Liver (tissue), 8 donors: ENCODE measurements at regions not wholly inside any gene's neighbourhood (a gene's known extent, or its start where the extent isn't known, plus 50 kb on each side); places are given as distances from the start of the nearest gene placed in this dataset.

Experiments
- DNase-seq: peaks from one replicate; pipeline ENCODE4 v3.0.0-alpha.2; 2017; ENCODE audit warnings: low spot score
- H3K27ac ChIP-seq, 2 donors: one replicate each; pipeline ENCODE4 v1.7.0; 2013; ENCODE audit warnings: inconsistent platforms in 2 of 2, low read length in 2 of 2, control low read depth in 1 of 2, low read depth in 1 of 2, mild to moderate bottlenecking in 1 of 2
- H3K27me3 ChIP-seq, 4 donors: one replicate each; pipeline versions ENCODE4 v1.6.1 to v1.7.0; 2013; ENCODE audit warnings: low read length in 3 of 4, inconsistent platforms in 1 of 4, mild to moderate bottlenecking in 1 of 4, moderate library complexity in 1 of 4; ENCODE audit not compliant: control insufficient read depth in 4 of 4, insufficient read depth in 4 of 4
- H3K36me3 ChIP-seq, 4 donors: one replicate each; pipeline versions ENCODE4 v1.6.1 to v1.7.0; 2013; ENCODE audit warnings: low read length in 3 of 4, mild to moderate bottlenecking in 3 of 4, low read depth in 1 of 4, moderate library complexity in 1 of 4; ENCODE audit not compliant: control insufficient read depth in 4 of 4, insufficient read depth in 3 of 4
- H3K4me1 ChIP-seq, 4 donors: one replicate each; pipeline versions ENCODE4 v1.6.1 to v1.7.0; 2013; ENCODE audit warnings: low read length in 3 of 4, mild to moderate bottlenecking in 3 of 4, moderate library complexity in 1 of 4; ENCODE audit not compliant: control insufficient read depth in 4 of 4, insufficient read depth in 4 of 4
- H3K4me3 ChIP-seq, 3 donors: one replicate each; pipeline versions ENCODE4 v1.6.1 to v1.7.0; 2013; ENCODE audit warnings: low read length in 3 of 3, control low read depth in 1 of 3, low read depth in 1 of 3, mild to moderate bottlenecking in 1 of 3
- H3K9ac ChIP-seq, 2 donors: one replicate each; pipeline ENCODE4 v1.7.0; 2013; ENCODE audit warnings: low read length in 2 of 2, mild to moderate bottlenecking in 2 of 2, moderate library complexity in 2 of 2, control low read depth in 1 of 2, low read depth in 1 of 2
- H3K9me3 ChIP-seq, 4 donors: one replicate each; pipeline versions ENCODE4 v1.6.1 to v1.7.0; 2013; ENCODE audit warnings: low read length in 3 of 4; ENCODE audit not compliant: control insufficient read depth in 4 of 4
- EGR1 ChIP-seq, 2 donors: IDR thresholded peaks; 2 replicates each; pipeline ENCODE4 v1.6.1; 2016 to 2018; ENCODE audit warnings: antibody characterized with exemption in 2 of 2, low read depth in 2 of 2
- FOXA1 ChIP-seq: IDR thresholded peaks from 2 replicates; pipeline ENCODE4 v1.6.1; 2016; ENCODE audit warnings: antibody characterized with exemption
- FOXA2 ChIP-seq: IDR thresholded peaks from 2 replicates; pipeline ENCODE4 v1.6.1; 2016; ENCODE audit warnings: antibody characterized with exemption
- GABPA ChIP-seq, 2 donors: IDR thresholded peaks in 1 of 2; conservative IDR thresholded peaks in 1 of 2; 2 replicates each; pipeline ENCODE4 v1.6.1; 2016; ENCODE audit warnings: antibody characterized with exemption in 2 of 2, mild to moderate bottlenecking in 1 of 2, moderate library complexity in 1 of 2
- HNF4A ChIP-seq, 2 donors: conservative IDR thresholded peaks; 2 replicates each; pipeline ENCODE4 v1.6.1; 2016; ENCODE audit warnings: antibody characterized with exemption in 2 of 2, mild to moderate bottlenecking in 2 of 2
- HNF4G ChIP-seq: IDR thresholded peaks from 2 replicates; pipeline ENCODE4 v1.6.1; 2016; ENCODE audit warnings: antibody characterized with exemption
- JUND ChIP-seq, 2 donors: IDR thresholded peaks; 2 replicates each; pipeline ENCODE4 v1.6.1; 2016; ENCODE audit warnings: antibody characterized with exemption in 2 of 2
- MAX ChIP-seq: IDR thresholded peaks from 2 replicates; pipeline ENCODE4 v1.6.1; 2016; ENCODE audit warnings: antibody characterized with exemption
- NR2F2 ChIP-seq: IDR thresholded peaks from 2 replicates; pipeline ENCODE4 v1.6.1; 2016; ENCODE audit warnings: antibody characterized with exemption
- RAD21 ChIP-seq, 2 donors: IDR thresholded peaks; 2 replicates each; pipeline ENCODE4 v1.6.1; 2016; ENCODE audit warnings: antibody characterized with exemption in 2 of 2, mild to moderate bottlenecking in 2 of 2
- REST ChIP-seq: IDR thresholded peaks from 2 replicates; pipeline ENCODE4 v1.6.1; 2016; ENCODE audit warnings: antibody characterized with exemption, mild to moderate bottlenecking
- RXRA ChIP-seq, 2 donors: IDR thresholded peaks; 2 replicates each; pipeline ENCODE4 v1.6.1; 2017 to 2018; ENCODE audit warnings: antibody characterized with exemption in 2 of 2, mild to moderate bottlenecking in 1 of 2
- SP1 ChIP-seq: IDR thresholded peaks from 2 replicates; pipeline ENCODE4 v1.6.1; 2018; ENCODE audit warnings: antibody characterized with exemption, mild to moderate bottlenecking
- TAF1 ChIP-seq: conservative IDR thresholded peaks from 2 replicates; pipeline ENCODE4 v1.6.1; 2016; ENCODE audit warnings: antibody characterized with exemption, mild to moderate bottlenecking
- YY1 ChIP-seq: IDR thresholded peaks from 2 replicates; pipeline ENCODE4 v1.6.1; 2016; ENCODE audit warnings: antibody characterized with exemption, mild to moderate bottlenecking
- ZBTB33 ChIP-seq: IDR thresholded peaks from 2 replicates; pipeline ENCODE4 v1.6.1; 2016; ENCODE audit warnings: antibody characterized with exemption
- WGBS: extraction: QIAGEN DNeasy Blood & Tissue Kit; methylation state at CpG from one replicate; pipeline ENCODE4 v1.1.7; 2013; 5-methylcytosine and 5-hydroxymethylcytosine counted together
- TF ChIP-seq, protein P1 (sequence below): fragments of 150-350 bp; IDR thresholded peaks from 2 replicates; pipeline ENCODE4 v1.5.1; 2017; ENCODE audit warnings: improper control_type of control experiment, low read depth, low read length; ENCODE audit not compliant: missing input control
- TF ChIP-seq, protein P2 (sequence below): IDR thresholded peaks from 2 replicates; pipeline ENCODE4 v1.6.1; 2016; ENCODE audit warnings: antibody characterized with exemption
- donor health status: healthy.
- donor health status: healthy.
- donor health status: healthy.
- donor health status: healthy.
- donor health status: healthy.

GRCh38 chr10:78366663-78367411, 333.2 kb downstream of the RPS24 start:
- H3K4me3 ChIP-seq: no peak overlapping the region
- no peak for DNase-seq
- no peaks in the 10 kb centered on the region for H3K36me3 ChIP-seq
- WGBS: 80% methylated on average over 15 of the region's 15 CpGs
- no peak for TF ChIP-seq REST
- TF ChIP-seq TAF1: no peak
- TF ChIP-seq SP1: no peak
- TF ChIP-seq JUND (IDR thresholded peaks at IDR 0.05): no peak
- TF ChIP-seq RXRA (IDR thresholded peaks at IDR 0.05): peak in 1 of 2 donors; percentile 7
- no peak for TF ChIP-seq HNF4G
- no peak for TF ChIP-seq GABPA (IDR thresholded peaks at IDR 0.05 in 1 of 2, conservative IDR thresholded peaks at IDR 0.05 in 1 of 2)
- no peak for TF ChIP-seq FOXA1
- TF ChIP-seq HNF4A (conservative IDR thresholded peaks at IDR 0.05): no peak
- TF ChIP-seq NR2F2: peak; percentile 94
- peak in 1 of 2 donors; percentile 35 for TF ChIP-seq RAD21 (IDR thresholded peaks at IDR 0.05)
- TF ChIP-seq, protein P1, sequence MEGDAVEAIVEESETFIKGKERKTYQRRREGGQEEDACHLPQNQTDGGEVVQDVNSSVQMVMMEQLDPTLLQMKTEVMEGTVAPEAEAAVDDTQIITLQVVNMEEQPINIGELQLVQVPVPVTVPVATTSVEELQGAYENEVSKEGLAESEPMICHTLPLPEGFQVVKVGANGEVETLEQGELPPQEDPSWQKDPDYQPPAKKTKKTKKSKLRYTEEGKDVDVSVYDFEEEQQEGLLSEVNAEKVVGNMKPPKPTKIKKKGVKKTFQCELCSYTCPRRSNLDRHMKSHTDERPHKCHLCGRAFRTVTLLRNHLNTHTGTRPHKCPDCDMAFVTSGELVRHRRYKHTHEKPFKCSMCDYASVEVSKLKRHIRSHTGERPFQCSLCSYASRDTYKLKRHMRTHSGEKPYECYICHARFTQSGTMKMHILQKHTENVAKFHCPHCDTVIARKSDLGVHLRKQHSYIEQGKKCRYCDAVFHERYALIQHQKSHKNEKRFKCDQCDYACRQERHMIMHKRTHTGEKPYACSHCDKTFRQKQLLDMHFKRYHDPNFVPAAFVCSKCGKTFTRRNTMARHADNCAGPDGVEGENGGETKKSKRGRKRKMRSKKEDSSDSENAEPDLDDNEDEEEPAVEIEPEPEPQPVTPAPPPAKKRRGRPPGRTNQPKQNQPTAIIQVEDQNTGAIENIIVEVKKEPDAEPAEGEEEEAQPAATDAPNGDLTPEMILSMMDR: no peak
- no peak for TF ChIP-seq MAX
- H3K27ac ChIP-seq: no peak overlapping the region
- no peaks in the 10 kb centered on the region for H3K4me1 ChIP-seq
- no peak overlapping the region for H3K9ac ChIP-seq
- no peaks in the 10 kb centered on the region for H3K27me3 ChIP-seq
- no peaks in the 10 kb centered on the region for H3K9me3 ChIP-seq

- H3K4me1 ChIP-seq: no peaks in the 10 kb centered on the region
- H3K9ac ChIP-seq: no peak overlapping the region
- no peak overlapping the region for H3K4me3 ChIP-seq
- H3K9me3 ChIP-seq: no peaks in the 10 kb centered on the region
- H3K27ac ChIP-seq: no peak overlapping the region
- no peaks in the 10 kb centered on the region for H3K36me3 ChIP-seq
- no peaks in the 10 kb centered on the region for H3K27me3 ChIP-seq
- no peak for DNase-seq
- WGBS: 89% methylated on average over 2 of the region's 2 CpGs
- TF ChIP-seq MAX: no peak
- TF ChIP-seq, protein P2, sequence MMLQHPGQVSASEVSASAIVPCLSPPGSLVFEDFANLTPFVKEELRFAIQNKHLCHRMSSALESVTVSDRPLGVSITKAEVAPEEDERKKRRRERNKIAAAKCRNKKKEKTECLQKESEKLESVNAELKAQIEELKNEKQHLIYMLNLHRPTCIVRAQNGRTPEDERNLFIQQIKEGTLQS: no peak
- no peak for TF ChIP-seq RAD21 (IDR thresholded peaks at IDR 0.05)
- TF ChIP-seq SP1: no peak
- no peak for TF ChIP-seq ZBTB33
- no peak for TF ChIP-seq RXRA (IDR thresholded peaks at IDR 0.05)
- TF ChIP-seq YY1: no peak
- TF ChIP-seq HNF4G: no peak
- no peak for TF ChIP-seq GABPA (IDR thresholded peaks at IDR 0.05 in 1 of 2, conservative IDR thresholded peaks at IDR 0.05 in 1 of 2)
- no peak for TF ChIP-seq HNF4A (conservative IDR thresholded peaks at IDR 0.05)
- TF ChIP-seq TAF1: no peak
- no peak for TF ChIP-seq EGR1 (IDR thresholded peaks at IDR 0.05; ENCODE audit: low read depth in 2 of 2)
- TF ChIP-seq FOXA2: no peak
- TF ChIP-seq REST: no peak
Measured at GRCh38 chr10:78367751-78368150, 334.1 kb downstream of the RPS24 start.
